GM23248 (cell line): ENCODE measurements at regions not wholly inside any gene's neighbourhood (a gene's known extent, or its start where the extent isn't known, plus 50 kb on each side); places are given as distances from the start of the nearest gene placed in this dataset.

Experiments used
- EZH2 ChIP-seq: fragments of 200-600 bp; sonication (generic); IDR thresholded peaks from 2 replicates; pipeline ENCODE4 v1.6.1; 2018; ENCODE audit warnings: antibody characterized with exemption, mild to moderate bottlenecking; ENCODE audit not compliant: insufficient read depth, poor library complexity, severe bottlenecking
- EZH2phosphoT487 ChIP-seq: fragments of 200-600 bp; sonication (generic); IDR thresholded peaks from 2 replicates; pipeline ENCODE4 v1.6.1; 2018; ENCODE audit warnings: antibody characterized with exemption, moderate library complexity, mild to moderate bottlenecking, low read depth; ENCODE audit not compliant: insufficient read depth

DNA sequence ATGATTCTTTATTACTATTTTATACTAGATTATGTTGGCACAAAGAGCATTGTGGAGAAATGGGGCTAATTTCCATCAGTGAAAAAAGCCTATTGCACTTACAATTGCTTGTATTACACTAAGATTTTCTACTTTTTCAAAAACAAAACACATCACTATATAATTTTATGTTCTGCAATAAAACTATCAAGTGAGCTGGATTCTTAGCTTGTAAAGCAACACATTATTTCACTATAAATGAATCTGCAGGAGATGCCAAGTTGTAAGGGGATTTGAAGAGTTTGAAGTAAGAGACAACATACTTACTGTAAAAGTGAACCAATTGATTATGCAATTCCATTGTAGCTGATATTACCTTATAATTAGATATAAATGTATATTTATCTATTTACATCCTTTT is 333.3 kb upstream of the SEMA3D start:
- TF ChIP-seq EZH2 (no peak), EZH2phosphoT487 (no peak)
